ENCODE measurements at regions not wholly inside any gene's neighbourhood (a gene's known extent, or its start where the extent isn't known, plus 50 kb on each side); places are given as distances from the start of the nearest gene placed in this dataset.

- no peaks in the 10 kb centered on the region for H3K9me2 ChIP-seq (ENCODE audit: insufficient read depth)
- no peaks in the 10 kb centered on the region for H3K4me1 ChIP-seq (ENCODE audit: control insufficient read depth in 1 of 2, insufficient read depth in 2 of 2, low read length in 2 of 2)
- DNase-seq (ENCODE audit: low read depth, low spot score) (no peak), ATAC-seq (no peak)
- H2AFZ ChIP-seq (ENCODE audit: low read depth, low read length, poor library complexity, severe bottlenecking) = no peak overlapping the region
- TF ChIP-seq EZH2 (IDR thresholded peaks at IDR 0.05) (no peak), POLR2AphosphoS5 (IDR thresholded peaks at IDR 0.05; ENCODE audit: low read depth, low read length) (no peak), ATF3 (IDR thresholded peaks at IDR 0.05) (no peak), SIN3A (IDR thresholded peaks at IDR 0.05; ENCODE audit: low read depth) (no peak), POLR2A (IDR thresholded peaks at IDR 0.05; ENCODE audit: borderline replicate concordance, extremely low read depth, insufficient read depth, insufficient read length) (no peak), ELF1 (IDR thresholded peaks at IDR 0.05; ENCODE audit: borderline replicate concordance, low read depth) (no peak), SRF (IDR thresholded peaks at IDR 0.05; ENCODE audit: low read depth) (no peak), YY1 (IDR thresholded peaks at IDR 0.05; ENCODE audit: extremely low read depth, insufficient replicate concordance, low read depth, low read length) (no peak), JUND (IDR thresholded peaks at IDR 0.05) (no peak)
- no TSS peak for BruUV-seq (replicated peaks)
- no peaks in the 10 kb centered on the region for H4K20me1 ChIP-seq (ENCODE audit: insufficient read depth)
- no peaks in the 10 kb centered on the region for H3K27me3 ChIP-seq (ENCODE audit: insufficient read depth, low read length)
- no peak overlapping the region for H3K27ac ChIP-seq (ENCODE audit: low read depth, low read length)
- H3K9ac ChIP-seq (ENCODE audit: low read length) = no peak overlapping the region
- intact Hi-C loops (cut with micrococcal nuclease) = no loop called here
- ChIA-PET RAD21 (ENCODE audit: low non-redundant PET in 1 of 2, low total read pairs in 2 of 2, uncharacterized antibody in 2 of 2, unreplicated experiment in 2 of 2) (no interaction called here), POLR2A (no interaction called here), CTCF (no interaction called here)
- H3K79me2 ChIP-seq (ENCODE audit: insufficient read depth, low read length) = no peaks in the 10 kb centered on the region
- H3K4me3 ChIP-seq (replicated peaks in 1 of 2; ENCODE audit: low read depth in 1 of 2, low read length in 2 of 2) = no peak overlapping the region
- no peaks in the 10 kb centered on the region; a peak in 1 of 4 replicates for H3K9me3 ChIP-seq (ENCODE audit: control insufficient read depth in 1 of 2, insufficient read depth in 1 of 2, low read depth in 1 of 2, low read length in 2 of 2)
- no peak overlapping the region for H3K4me2 ChIP-seq (ENCODE audit: low read length)
- no peaks in the 10 kb centered on the region for H3K36me3 ChIP-seq (ENCODE audit: control insufficient read depth in 1 of 2, insufficient read depth in 2 of 2, low read length in 2 of 2)
Observed at GRCh38 chr7:42722716-42723115, 189.2 kb downstream of the C7orf25 start.

DNA sequence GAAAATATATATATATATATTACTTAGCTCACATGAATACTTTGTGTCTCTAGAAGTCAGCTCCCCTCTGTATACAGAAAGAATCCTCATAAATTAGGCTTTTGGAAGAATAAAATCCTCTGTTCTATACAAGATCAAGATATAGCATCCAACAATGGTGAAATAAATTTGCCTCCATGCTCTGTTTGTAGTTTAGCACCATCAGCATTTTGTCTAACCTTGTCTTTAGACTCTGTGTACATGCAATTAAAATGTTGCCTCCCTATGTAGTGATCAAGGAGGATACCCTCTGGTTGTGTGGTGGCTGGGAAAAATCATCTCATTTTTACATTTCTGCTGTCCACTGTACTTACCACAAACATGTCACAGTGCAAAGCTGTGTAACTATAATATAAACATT is 189.7 kb downstream of the C7orf25 start:
- Histone ChIP-seq H4K20me1 (ENCODE audit: insufficient read depth) (no peaks in the 10 kb centered on the region), H3K4me1 (ENCODE audit: control insufficient read depth in 1 of 2, insufficient read depth in 2 of 2, low read length in 2 of 2) (no peaks in the 10 kb centered on the region), H3K9me3 (ENCODE audit: control insufficient read depth in 1 of 2, insufficient read depth in 1 of 2, low read depth in 1 of 2, low read length in 2 of 2) (no peaks in the 10 kb centered on the region; a peak in 1 of 4 replicates), H3K4me2 (ENCODE audit: low read length) (no peak overlapping the region), H3K27ac (ENCODE audit: low read depth, low read length) (no peak overlapping the region), H3K27me3 (ENCODE audit: insufficient read depth, low read length) (no peaks in the 10 kb centered on the region), H3K36me3 (ENCODE audit: control insufficient read depth in 1 of 2, insufficient read depth in 2 of 2, low read length in 2 of 2) (no peaks in the 10 kb centered on the region), H3K4me3 (replicated peaks in 1 of 2; ENCODE audit: low read depth in 1 of 2, low read length in 2 of 2) (no peak overlapping the region), H3K9me2 (ENCODE audit: insufficient read depth) (no peaks in the 10 kb centered on the region), H3K9ac (ENCODE audit: low read length) (no peak overlapping the region), H3K79me2 (ENCODE audit: insufficient read depth, low read length) (no peaks in the 10 kb centered on the region), H2AFZ (ENCODE audit: low read depth, low read length, poor library complexity, severe bottlenecking) (no peak overlapping the region)
- no TSS peak for BruUV-seq (replicated peaks)
- DNase-seq (ENCODE audit: low read depth, low spot score) (no peak), ATAC-seq (no peak)
- ChIA-PET POLR2A (no interaction called here), CTCF (no interaction called here), RAD21 (ENCODE audit: low non-redundant PET in 1 of 2, low total read pairs in 2 of 2, uncharacterized antibody in 2 of 2, unreplicated experiment in 2 of 2) (no interaction called here)
- TF ChIP-seq JUND (IDR thresholded peaks at IDR 0.05) (no peak), ELF1 (IDR thresholded peaks at IDR 0.05; ENCODE audit: borderline replicate concordance, low read depth) (no peak), CBX3 (IDR thresholded peaks at IDR 0.05; ENCODE audit: low read depth) (no peak), RAD21 (IDR thresholded peaks at IDR 0.05; ENCODE audit: low read depth) (no peak), EZH2phosphoT487 (IDR thresholded peaks at IDR 0.05; ENCODE audit: borderline replicate concordance) (no peak), FOSL1 (IDR thresholded peaks at IDR 0.05; ENCODE audit: low read depth) (no peak), SIN3A (IDR thresholded peaks at IDR 0.05; ENCODE audit: low read depth) (no peak), ATF3 (IDR thresholded peaks at IDR 0.05) (no peak), CTCF (IDR thresholded peaks at IDR 0.05 in 2 of 3, conservative IDR thresholded peaks at IDR 0.05 in 1 of 3; ENCODE audit: borderline replicate concordance in 1 of 3, insufficient read depth in 1 of 3, low read depth in 2 of 3, low read length in 2 of 3) (no peak), REST (IDR thresholded peaks at IDR 0.05; ENCODE audit: low read depth) (no peak), TCF7L2 (IDR thresholded peaks at IDR 0.05; ENCODE audit: borderline replicate concordance, extremely low read depth, insufficient read depth, insufficient read length) (no peak)
- intact Hi-C loops (cut with micrococcal nuclease) = no loop called here
